ENCODE measurements at regions not wholly inside any gene's neighbourhood (a gene's known extent, or its start where the extent isn't known, plus 50 kb on each side); places are given as distances from the start of the nearest gene placed in this dataset.

GRCh38 chr22:27193215-27193614 is 535.8 kb downstream of the MIAT start:
- no peaks in the 10 kb centered on the region for H3K27me3 ChIP-seq (ENCODE audit: control insufficient read depth, insufficient read depth, low read length)
- no peaks in the 10 kb centered on the region for H3K36me3 ChIP-seq (ENCODE audit: control insufficient read depth, insufficient read depth, low read length)
- no peaks in the 10 kb centered on the region for H3K9me3 ChIP-seq (ENCODE audit: control insufficient read depth, insufficient read depth, low read length)
- DNase-seq (ENCODE audit: low read depth in 4 of 6, low spot score in 6 of 6), result no peak
- no peak overlapping the region for H3K27ac ChIP-seq (ENCODE audit: low read depth, low read length)
- H3K4me1 ChIP-seq (ENCODE audit: control insufficient read depth, insufficient read depth, low read length), result peaks cover 8% of the 10 kb centered on the region
- 100% methylated on average over 4 of the region's 6 CpGs for WGBS (ENCODE audit: insufficient coverage)
- no peak overlapping the region for H3K4me3 ChIP-seq (ENCODE audit: low read depth, low read length)

GRCh38 chr22:27193636-27194035 is 536.2 kb downstream of the MIAT start:
- Histone ChIP-seq H3K4me1 (ENCODE audit: control insufficient read depth, insufficient read depth, low read length) (peaks cover 8% of the 10 kb centered on the region), H3K27ac (ENCODE audit: low read depth, low read length) (no peak overlapping the region), H3K36me3 (ENCODE audit: control insufficient read depth, insufficient read depth, low read length) (no peaks in the 10 kb centered on the region), H3K4me3 (ENCODE audit: low read depth, low read length) (no peak overlapping the region), H3K27me3 (ENCODE audit: control insufficient read depth, insufficient read depth, low read length) (no peaks in the 10 kb centered on the region), H3K9me3 (ENCODE audit: control insufficient read depth, insufficient read depth, low read length) (no peaks in the 10 kb centered on the region)
- WGBS (ENCODE audit: insufficient coverage), result 89% methylated on average over 2 of the region's 2 CpGs
- DNase-seq (ENCODE audit: low read depth in 4 of 6, low spot score in 6 of 6), result no peak

- Histone ChIP-seq H3K9me3 (ENCODE audit: control insufficient read depth, insufficient read depth, low read length) (no peaks in the 10 kb centered on the region), H3K27ac (ENCODE audit: low read depth, low read length) (no peak overlapping the region), H3K4me1 (ENCODE audit: control insufficient read depth, insufficient read depth, low read length) (peaks cover 8% of the 10 kb centered on the region), H3K4me3 (ENCODE audit: low read depth, low read length) (no peak overlapping the region), H3K27me3 (ENCODE audit: control insufficient read depth, insufficient read depth, low read length) (no peaks in the 10 kb centered on the region), H3K36me3 (ENCODE audit: control insufficient read depth, insufficient read depth, low read length) (no peaks in the 10 kb centered on the region)
- no peak for DNase-seq (ENCODE audit: low read depth in 4 of 6, low spot score in 6 of 6)
- WGBS (ENCODE audit: insufficient coverage), result 40% methylated on average over 2 of the region's 4 CpGs
Measured at GRCh38 chr22:27194096-27194748, 536.8 kb downstream of the MIAT start.

GRCh38 chr22:27195094-27195493 is 537.7 kb downstream of the MIAT start:
- WGBS (ENCODE audit: insufficient coverage), result 59% methylated on average over 17 of the region's 20 CpGs
- H3K27me3 ChIP-seq (ENCODE audit: control insufficient read depth, insufficient read depth, low read length), result no peaks in the 10 kb centered on the region
- H3K36me3 ChIP-seq (ENCODE audit: control insufficient read depth, insufficient read depth, low read length), result no peaks in the 10 kb centered on the region
- no peak overlapping the region for H3K4me3 ChIP-seq (ENCODE audit: low read depth, low read length)
- no peaks in the 10 kb centered on the region for H3K9me3 ChIP-seq (ENCODE audit: control insufficient read depth, insufficient read depth, low read length)
- H3K4me1 ChIP-seq (ENCODE audit: control insufficient read depth, insufficient read depth, low read length), result peaks cover 8% of the 10 kb centered on the region
- peak overlapping the region; percentile 68 for H3K27ac ChIP-seq (ENCODE audit: low read depth, low read length)
- peak in 2 of 6 donors; percentile 55 to 90 for DNase-seq (ENCODE audit: low read depth in 4 of 6, low spot score in 6 of 6)

GRCh38 chr22:27195494-27195893 is 538.1 kb downstream of the MIAT start:
- H3K4me3 ChIP-seq (ENCODE audit: low read depth, low read length), result no peak overlapping the region
- no peaks in the 10 kb centered on the region for H3K36me3 ChIP-seq (ENCODE audit: control insufficient read depth, insufficient read depth, low read length)
- H3K9me3 ChIP-seq (ENCODE audit: control insufficient read depth, insufficient read depth, low read length), result no peaks in the 10 kb centered on the region
- no peaks in the 10 kb centered on the region for H3K27me3 ChIP-seq (ENCODE audit: control insufficient read depth, insufficient read depth, low read length)
- DNase-seq (ENCODE audit: low read depth in 4 of 6, low spot score in 6 of 6), result no peak
- peaks cover 8% of the 10 kb centered on the region for H3K4me1 ChIP-seq (ENCODE audit: control insufficient read depth, insufficient read depth, low read length)
- WGBS (ENCODE audit: insufficient coverage), result 96% methylated on average over 4 of the region's 5 CpGs
- peak overlapping the region; percentile 68 for H3K27ac ChIP-seq (ENCODE audit: low read depth, low read length)

GRCh38 chr22:27196606-27197005 is 539.2 kb downstream of the MIAT start:
- peak in 1 of 6 donors; percentile 75 for DNase-seq (ENCODE audit: low read depth in 4 of 6, low spot score in 6 of 6)
- peaks cover 8% of the 10 kb centered on the region for H3K4me1 ChIP-seq (ENCODE audit: control insufficient read depth, insufficient read depth, low read length)
- WGBS (ENCODE audit: insufficient coverage), result 81% methylated on average over 4 of the region's 4 CpGs
- H3K27ac ChIP-seq (ENCODE audit: low read depth, low read length), result peak overlapping the region; percentile 29
- H3K9me3 ChIP-seq (ENCODE audit: control insufficient read depth, insufficient read depth, low read length), result no peaks in the 10 kb centered on the region
- H3K36me3 ChIP-seq (ENCODE audit: control insufficient read depth, insufficient read depth, low read length), result no peaks in the 10 kb centered on the region
- H3K27me3 ChIP-seq (ENCODE audit: control insufficient read depth, insufficient read depth, low read length), result no peaks in the 10 kb centered on the region
- H3K4me3 ChIP-seq (ENCODE audit: low read depth, low read length), result no peak overlapping the region

GRCh38 chr22:27197052-27197451 is 539.7 kb downstream of the MIAT start:
- no peak overlapping the region for H3K4me3 ChIP-seq (ENCODE audit: low read depth, low read length)
- H3K27me3 ChIP-seq (ENCODE audit: control insufficient read depth, insufficient read depth, low read length), result no peaks in the 10 kb centered on the region
- H3K27ac ChIP-seq (ENCODE audit: low read depth, low read length), result peak overlapping the region; percentile 29
- peaks cover 8% of the 10 kb centered on the region for H3K4me1 ChIP-seq (ENCODE audit: control insufficient read depth, insufficient read depth, low read length)
- H3K36me3 ChIP-seq (ENCODE audit: control insufficient read depth, insufficient read depth, low read length), result no peaks in the 10 kb centered on the region
- WGBS (ENCODE audit: insufficient coverage), result 78% methylated on average over 4 of the region's 4 CpGs
- H3K9me3 ChIP-seq (ENCODE audit: control insufficient read depth, insufficient read depth, low read length), result no peaks in the 10 kb centered on the region
- no peak for DNase-seq (ENCODE audit: low read depth in 4 of 6, low spot score in 6 of 6)

GRCh38 chr22:27197618-27198017 is 540.2 kb downstream of the MIAT start:
- H3K27ac ChIP-seq (ENCODE audit: low read depth, low read length), result no peak overlapping the region
- no peaks in the 10 kb centered on the region for H3K9me3 ChIP-seq (ENCODE audit: control insufficient read depth, insufficient read depth, low read length)
- DNase-seq (ENCODE audit: low read depth in 4 of 6, low spot score in 6 of 6), result no peak
- H3K4me3 ChIP-seq (ENCODE audit: low read depth, low read length), result no peak overlapping the region
- H3K36me3 ChIP-seq (ENCODE audit: control insufficient read depth, insufficient read depth, low read length), result no peaks in the 10 kb centered on the region
- H3K4me1 ChIP-seq (ENCODE audit: control insufficient read depth, insufficient read depth, low read length), result peaks cover 11% of the 10 kb centered on the region
- no peaks in the 10 kb centered on the region for H3K27me3 ChIP-seq (ENCODE audit: control insufficient read depth, insufficient read depth, low read length)
- WGBS (ENCODE audit: insufficient coverage), result 100% methylated on average over 1 of the region's 1 CpG

GRCh38 chr22:27198518-27199035 is 541.2 kb downstream of the MIAT start:
- Histone ChIP-seq H3K27me3 (ENCODE audit: control insufficient read depth, insufficient read depth, low read length) (no peaks in the 10 kb centered on the region), H3K9me3 (ENCODE audit: control insufficient read depth, insufficient read depth, low read length) (no peaks in the 10 kb centered on the region), H3K4me3 (ENCODE audit: low read depth, low read length) (no peak overlapping the region), H3K4me1 (ENCODE audit: control insufficient read depth, insufficient read depth, low read length) (peaks cover 13% of the 10 kb centered on the region), H3K27ac (ENCODE audit: low read depth, low read length) (no peak overlapping the region), H3K36me3 (ENCODE audit: control insufficient read depth, insufficient read depth, low read length) (no peaks in the 10 kb centered on the region)
- no peak for DNase-seq (ENCODE audit: low read depth in 4 of 6, low spot score in 6 of 6)

- no peak overlapping the region for H3K4me3 ChIP-seq (ENCODE audit: low read depth, low read length)
- H3K9me3 ChIP-seq (ENCODE audit: control insufficient read depth, insufficient read depth, low read length), result no peaks in the 10 kb centered on the region
- H3K4me1 ChIP-seq (ENCODE audit: control insufficient read depth, insufficient read depth, low read length), result peaks cover 13% of the 10 kb centered on the region
- H3K36me3 ChIP-seq (ENCODE audit: control insufficient read depth, insufficient read depth, low read length), result no peaks in the 10 kb centered on the region
- H3K27ac ChIP-seq (ENCODE audit: low read depth, low read length), result no peak overlapping the region
- 80% methylated on average over 2 of the region's 2 CpGs for WGBS (ENCODE audit: insufficient coverage)
- no peaks in the 10 kb centered on the region for H3K27me3 ChIP-seq (ENCODE audit: control insufficient read depth, insufficient read depth, low read length)
- DNase-seq (ENCODE audit: low read depth in 4 of 6, low spot score in 6 of 6), result no peak
Measured at GRCh38 chr22:27199354-27199753, 542.0 kb downstream of the MIAT start.

All from spinal cord (tissue), 9 donors.